Activated T-cell treated with anti-CD3 and anti-CD28 coated beads for 24 hours (primary cell): ENCODE measurements at regions not wholly inside any gene's neighbourhood (a gene's known extent, or its start where the extent isn't known, plus 50 kb on each side); places are given as distances from the start of the nearest gene placed in this dataset.

Source experiments
- DNase-seq: peaks from one replicate; pipeline ENCODE4 v3.0.0-alpha.2; 2020; ENCODE audit warnings: low read depth

GRCh38 chr4:176902710-176903323 is 110.1 kb upstream of the VEGFC start:
- no peak for DNase-seq

DNA sequence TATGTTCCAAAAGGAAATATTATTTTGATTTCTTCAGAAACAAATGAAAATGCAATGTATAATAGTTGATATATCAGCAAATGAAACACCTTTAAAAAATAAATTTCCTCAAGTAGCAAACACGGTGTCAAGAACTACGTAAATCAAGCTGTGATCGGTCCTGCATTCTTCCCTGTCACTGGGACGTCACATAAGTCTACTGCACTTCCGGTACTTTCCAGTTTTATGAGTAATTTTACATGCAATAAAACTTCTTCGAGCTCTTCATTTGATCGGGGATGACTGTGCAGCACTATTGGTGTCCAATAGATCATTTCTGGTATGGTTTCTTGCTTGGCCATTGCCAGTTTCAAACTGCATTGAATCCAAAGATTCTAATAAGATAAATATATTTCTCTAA is 114.0 kb upstream of the VEGFC start:
- DNase-seq: no peak

DNA sequence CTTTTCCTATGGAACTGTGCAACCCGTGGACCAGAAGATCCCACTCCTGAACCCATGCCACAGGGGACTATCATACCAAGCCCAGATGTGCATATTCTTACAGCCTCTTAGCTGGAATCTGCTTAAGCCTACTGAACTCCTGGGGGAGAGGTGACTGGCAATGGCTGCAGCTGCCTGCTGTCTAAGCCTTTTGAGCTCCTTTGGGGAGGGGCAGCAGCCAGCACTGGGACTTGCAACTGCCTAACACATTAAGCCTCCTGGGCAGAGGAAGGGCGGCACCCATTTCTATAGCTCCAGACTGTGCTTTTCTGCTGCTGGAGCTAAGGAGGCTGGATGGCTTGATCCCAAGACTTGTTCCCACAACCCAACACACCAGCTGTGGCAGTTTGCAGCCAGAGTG is 117.9 kb upstream of the VEGFC start:
- DNase-seq: no peak

DNA sequence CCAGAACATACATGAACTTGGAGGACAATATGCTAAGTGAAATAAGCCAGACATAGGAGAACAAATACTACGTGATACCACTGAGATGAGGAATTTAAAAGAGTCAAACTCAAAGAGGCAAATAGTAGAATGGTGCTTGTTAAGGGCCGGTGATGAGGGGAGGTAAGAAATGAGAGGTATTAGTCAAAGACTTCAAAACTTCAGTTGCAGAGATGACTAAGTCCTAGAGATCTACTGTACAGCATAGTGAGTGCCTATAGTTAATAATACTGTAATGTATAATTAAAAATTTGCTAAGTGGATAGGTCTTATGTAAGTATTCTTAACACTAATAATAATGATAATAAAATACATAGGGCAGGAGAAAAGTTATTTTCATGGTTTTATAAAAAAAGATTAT is 126.9 kb upstream of the VEGFC start:
- no peak for DNase-seq

GRCh38 chr4:176920694-176921093 is 128.0 kb upstream of the VEGFC start:
- no peak for DNase-seq

DNA sequence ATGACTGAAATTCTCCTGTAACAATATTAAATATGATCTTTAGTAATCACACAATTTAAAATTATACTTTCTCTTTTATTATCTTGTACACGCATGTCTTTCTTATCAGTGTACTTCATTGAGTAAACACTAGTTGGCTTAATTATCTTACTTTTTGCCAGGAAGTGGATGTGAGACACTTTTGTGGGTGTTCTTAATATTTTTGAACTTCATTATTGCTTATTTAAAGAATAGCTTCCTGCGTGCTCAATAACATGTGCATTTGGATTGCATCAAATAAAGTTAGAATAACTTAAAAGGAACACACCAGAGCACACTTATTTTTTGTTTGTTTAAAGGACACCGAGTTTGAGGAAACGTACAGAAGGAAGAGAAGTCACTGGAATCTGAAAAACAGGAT is 128.5 kb upstream of the VEGFC start:
- no peak for DNase-seq

DNA sequence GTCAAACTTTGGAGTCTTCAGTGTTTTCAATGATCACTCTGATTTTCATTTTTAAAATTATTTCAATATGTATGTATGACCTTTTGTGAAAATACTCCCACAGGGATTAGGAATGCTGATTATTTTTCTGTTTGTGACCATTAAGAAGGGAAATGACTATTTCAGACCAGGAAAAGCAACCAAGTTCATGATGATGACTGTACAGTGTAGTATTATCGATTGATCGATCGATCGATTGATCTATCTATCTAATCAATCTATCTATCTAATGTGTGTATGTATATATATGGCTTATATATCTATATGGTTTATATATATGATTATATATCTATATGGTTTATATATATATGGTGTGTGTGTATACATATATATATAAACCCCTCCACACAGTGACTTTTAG is 131.5 kb upstream of the VEGFC start:
- no peak for DNase-seq

GRCh38 chr4:176925962-176926361 is 133.2 kb upstream of the VEGFC start:
- no peak for DNase-seq

DNA sequence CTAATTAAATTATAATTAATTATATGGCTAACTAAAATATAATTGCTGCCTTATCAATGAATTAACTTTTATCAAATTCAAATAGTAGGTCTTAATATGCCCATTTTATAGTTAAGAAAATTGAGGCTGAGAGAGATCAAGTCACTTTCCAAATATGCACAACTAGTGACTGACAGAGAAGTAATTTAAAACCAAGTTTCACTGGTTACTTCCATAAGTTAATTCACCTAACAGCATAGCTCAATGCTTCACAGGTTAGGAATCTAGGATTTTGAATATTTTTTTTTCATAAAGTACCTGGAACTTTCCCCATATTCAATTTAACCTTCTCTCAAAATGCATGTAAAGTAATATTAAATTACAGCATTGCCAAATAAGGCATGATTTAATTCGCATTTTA is 134.4 kb upstream of the VEGFC start:
- DNase-seq: no peak

- DNase-seq: no peak
Measured at GRCh38 chr4:176927664-176928063, 134.9 kb upstream of the VEGFC start.

- DNase-seq: no peak
Measured at GRCh38 chr4:176939445-176939844, 146.7 kb upstream of the VEGFC start.

- DNase-seq: no peak
Measured at GRCh38 chr4:176945334-176945733, 152.6 kb upstream of the VEGFC start.

- no peak for DNase-seq
Measured at GRCh38 chr4:176949029-176949428, 156.3 kb upstream of the VEGFC start.

GRCh38 chr4:176953021-176953420 is 160.3 kb upstream of the VEGFC start:
- DNase-seq: no peak

DNA sequence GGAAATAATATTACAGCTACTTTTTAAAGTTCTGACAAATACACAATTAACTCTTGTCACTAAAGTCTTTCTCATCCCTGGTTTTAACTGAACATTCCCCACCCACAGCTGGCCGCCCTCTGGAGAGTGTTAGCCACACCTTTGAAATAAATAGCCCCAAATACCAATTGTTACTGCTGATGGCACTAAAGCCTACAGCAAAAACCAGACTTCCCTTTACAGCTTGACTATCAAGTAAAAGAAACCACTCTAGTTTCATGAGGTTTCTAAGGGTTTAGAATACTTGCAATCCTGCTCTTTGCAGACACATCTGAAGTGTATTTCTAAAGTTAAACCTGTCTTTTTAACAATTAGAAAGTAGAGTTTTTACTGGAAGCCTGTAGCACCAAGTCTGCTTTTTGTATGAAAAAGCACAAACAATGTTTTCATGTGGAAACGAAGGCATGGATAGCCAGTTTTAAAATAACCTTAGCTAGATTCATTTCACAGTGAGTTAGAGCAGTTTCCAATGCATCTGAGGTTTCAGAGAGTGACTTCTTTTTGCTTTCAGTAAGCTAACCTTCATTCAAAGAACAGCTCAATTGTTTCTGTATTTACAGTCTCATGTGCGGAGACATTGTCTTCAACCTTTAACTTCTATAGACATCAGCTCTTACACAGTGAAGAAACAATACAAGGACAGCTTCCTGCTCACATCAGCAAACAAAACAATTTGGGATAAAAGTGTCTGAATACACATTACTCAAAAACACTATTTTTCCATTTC is 164.8 kb upstream of the VEGFC start:
- no peak for DNase-seq

DNA sequence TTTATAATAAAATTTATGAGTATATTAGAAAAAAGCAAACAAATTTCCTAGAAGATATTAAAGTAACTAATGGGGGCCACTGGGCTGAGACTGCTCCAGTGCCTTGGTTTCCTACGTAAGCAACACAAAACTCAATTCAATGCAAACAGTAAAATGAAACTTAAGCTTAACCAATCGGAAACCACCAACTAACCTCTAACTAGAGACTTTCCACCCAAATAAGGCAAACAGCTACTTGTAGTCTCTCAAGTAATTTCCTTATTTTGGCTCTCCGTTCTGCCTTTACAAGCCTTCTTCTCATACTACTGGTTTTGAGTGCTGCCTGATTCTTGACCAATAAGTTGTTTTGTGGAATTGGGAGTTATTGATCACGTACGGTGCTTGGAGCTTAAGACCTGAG is 167.3 kb upstream of the VEGFC start:
- no peak for DNase-seq

DNA sequence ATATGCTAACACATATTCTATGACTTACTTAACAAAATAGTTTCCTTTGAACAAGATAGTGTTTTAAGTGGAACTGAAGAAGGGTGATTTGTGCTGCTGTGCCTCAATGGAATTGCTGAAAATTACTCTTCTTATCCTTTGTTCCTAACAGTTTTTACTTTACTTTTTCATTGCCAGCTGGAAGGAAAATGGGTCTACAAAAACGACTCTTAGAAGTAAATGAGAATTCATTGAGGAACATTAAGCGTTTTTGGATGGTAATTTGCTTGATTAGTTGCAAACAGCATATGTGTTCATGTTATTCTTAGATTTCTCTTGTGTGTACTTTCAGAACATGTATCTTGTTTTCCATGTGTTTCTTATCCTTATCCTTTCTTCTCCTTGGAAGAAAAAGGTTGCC is 170.4 kb upstream of the VEGFC start:
- DNase-seq: no peak

- DNase-seq: no peak
Measured at GRCh38 chr4:176964116-176964691, 171.5 kb upstream of the VEGFC start.

- no peak for DNase-seq
Measured at GRCh38 chr4:176967586-176967985, 174.9 kb upstream of the VEGFC start.

DNA sequence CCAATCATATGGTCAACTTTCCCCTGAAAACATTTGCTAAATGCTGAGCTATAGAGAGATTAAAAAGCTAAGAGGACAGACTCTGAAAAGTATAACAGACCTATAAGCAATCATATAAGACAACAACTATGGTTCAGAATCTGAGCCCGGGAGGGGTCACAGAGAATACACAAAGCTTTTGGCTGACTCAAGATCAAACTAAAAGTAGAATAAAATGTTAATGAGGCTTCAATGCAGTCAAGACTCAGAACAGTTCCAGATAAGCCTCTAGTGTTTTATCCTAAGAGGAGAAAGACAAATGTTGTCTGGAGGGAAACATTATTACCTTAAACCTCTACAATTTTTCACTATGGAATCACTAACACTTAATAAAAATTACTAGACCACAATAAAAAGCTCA is 175.4 kb upstream of the VEGFC start:
- DNase-seq: no peak

- no peak for DNase-seq
Measured at GRCh38 chr4:176969011-176969410, 176.3 kb upstream of the VEGFC start.

DNA sequence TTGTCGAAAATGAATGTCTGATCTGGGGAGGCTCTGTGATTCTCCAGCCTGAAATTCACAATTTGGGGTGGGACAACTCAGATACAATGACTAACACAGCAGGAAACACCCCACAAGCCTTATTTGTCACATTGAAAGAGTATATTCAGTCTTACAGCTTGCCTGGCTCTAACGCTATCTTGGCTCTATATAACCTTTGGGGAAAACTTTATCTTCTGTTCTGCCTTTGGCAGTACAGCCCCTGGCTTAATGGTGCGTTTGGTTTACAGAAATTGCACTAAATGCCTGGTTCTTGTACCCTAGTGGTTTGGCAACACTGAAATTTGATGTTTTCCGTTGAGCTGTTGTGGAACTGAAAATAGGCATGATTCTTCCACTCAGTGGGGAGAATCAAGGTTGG is 178.1 kb upstream of the VEGFC start:
- no peak for DNase-seq

DNA sequence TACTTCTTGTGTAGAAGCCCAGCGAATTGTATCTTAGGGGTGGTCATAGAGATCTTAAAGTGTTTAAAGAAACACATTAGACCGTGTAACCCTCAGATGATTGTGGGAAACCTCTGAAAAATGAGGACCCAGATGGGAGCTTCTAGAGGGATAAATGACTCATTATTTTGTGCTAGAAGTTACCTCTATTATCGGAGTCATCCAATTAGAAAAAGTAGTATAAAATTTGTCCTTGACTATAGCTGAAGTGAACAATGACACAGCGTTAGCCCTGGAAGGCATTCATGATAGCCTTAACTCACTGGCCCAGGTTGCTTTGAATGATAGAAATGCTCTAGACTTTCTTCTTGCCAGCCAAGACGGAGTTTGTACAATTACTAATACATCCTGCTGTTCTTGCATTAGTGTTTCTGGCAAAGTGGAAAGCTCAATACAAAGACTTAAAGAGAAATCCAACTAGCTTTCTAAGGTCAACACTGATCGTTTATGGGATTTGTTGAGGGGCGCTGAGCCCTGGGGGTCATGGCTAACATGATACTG is 178.9 kb upstream of the VEGFC start:
- no peak for DNase-seq
